ENCODE measurements at regions not wholly inside any gene's neighbourhood (a gene's known extent, or its start where the extent isn't known, plus 50 kb on each side); places are given as distances from the start of the nearest gene placed in this dataset.

DNA sequence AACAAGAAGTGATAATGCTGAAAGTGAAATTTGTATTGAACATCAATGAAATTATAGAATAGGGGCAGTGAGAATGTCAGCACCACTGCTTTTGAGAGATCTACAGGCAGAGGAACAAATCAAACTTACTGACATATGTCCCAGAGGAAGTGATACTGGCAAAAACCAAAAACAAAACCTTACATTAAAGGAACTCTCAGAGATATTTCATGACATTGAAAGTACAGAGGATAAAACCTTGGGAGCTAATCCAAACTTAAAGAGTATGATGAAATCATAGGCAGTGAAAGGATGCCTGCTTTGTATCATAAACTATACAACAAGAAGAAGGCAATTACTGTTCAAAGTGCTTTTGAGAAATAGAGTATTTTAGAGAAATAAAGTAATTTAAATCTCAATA is 90.4 kb upstream of the SV2C start:
- no peak overlapping the region for H3K9ac ChIP-seq (ENCODE audit: extremely low read depth, insufficient read length, low read length)
- no peaks in the 10 kb centered on the region for H3K9me3 ChIP-seq (ENCODE audit: control insufficient read depth, low read depth, low read length)
- DNase-seq, result no peak
- no peak overlapping the region for H2BK12ac ChIP-seq (ENCODE audit: insufficient read length, low read depth, low read length)
- Mint-ChIP-seq H3K27me3 (ENCODE audit: low read depth) (no peaks in the 10 kb centered on the region), H3K4me3 (no peak overlapping the region), H3K27ac (no peak overlapping the region), H3K9me3 (peaks cover 3 to 5% of the 10 kb centered on the region in 2 experiments), H3K4me1 (no peaks in the 10 kb centered on the region), H3K36me3 (ENCODE audit: insufficient read depth in 1 of 3, low read depth in 3 of 3) (peaks cover 0 to 2% (median 0%) of the 10 kb centered on the region in 3 experiments; a peak in 2 of 7 replicates)
- no peaks in the 10 kb centered on the region for H3K4me1 ChIP-seq (ENCODE audit: insufficient read depth, low read length)
- no peak overlapping the region for H2BK5ac ChIP-seq (ENCODE audit: insufficient read length, low read length)
- no peak overlapping the region for H2BK15ac ChIP-seq (ENCODE audit: low read depth, low read length)
- H2AFZ ChIP-seq (ENCODE audit: low read length), result no peak overlapping the region
- no peak overlapping the region for H2AK5ac ChIP-seq (ENCODE audit: insufficient read length, low read length)
- H3K56ac ChIP-seq (ENCODE audit: insufficient read length, low read depth, low read length), result no peak overlapping the region
- H2BK20ac ChIP-seq (ENCODE audit: low read depth, low read length, poor library complexity, severe bottlenecking), result no peak overlapping the region
- no peak overlapping the region for H3T11ph ChIP-seq (ENCODE audit: low read length)
- H4K20me1 ChIP-seq (ENCODE audit: control insufficient read depth, insufficient read depth, insufficient read length), result no peaks in the 10 kb centered on the region
- no peak overlapping the region for H3K4ac ChIP-seq (ENCODE audit: low read depth, low read length)
- no peak overlapping the region for H4K8ac ChIP-seq (replicated peaks; ENCODE audit: insufficient read length, low read depth, low read length)
- no peaks in the 10 kb centered on the region for H3K27me3 ChIP-seq (ENCODE audit: insufficient read depth, low read length)
- H4K5ac ChIP-seq (ENCODE audit: insufficient read length, low read depth, low read length), result no peak overlapping the region
- no peak overlapping the region for H3K4me2 ChIP-seq (ENCODE audit: insufficient read depth, insufficient read length, low read length)
- H3K79me2 ChIP-seq (ENCODE audit: insufficient read depth, low read length), result no peaks in the 10 kb centered on the region
- no peak overlapping the region for H3K14ac ChIP-seq (ENCODE audit: insufficient read depth, low read length)
- no peak overlapping the region for H4K91ac ChIP-seq (ENCODE audit: insufficient read length, low read depth, low read length)
- H3K18ac ChIP-seq (ENCODE audit: insufficient read length, low read depth, low read length), result no peak overlapping the region
- no peaks in the 10 kb centered on the region for H3K79me1 ChIP-seq (ENCODE audit: insufficient read depth, low read depth, low read length, poor library complexity, severe bottlenecking)
- no peak overlapping the region for H2BK120ac ChIP-seq (ENCODE audit: low read depth, low read length, poor library complexity, severe bottlenecking)
- no peak overlapping the region for H3K23ac ChIP-seq (ENCODE audit: insufficient read length, low read depth, low read length)
- no peaks in the 10 kb centered on the region for H3K23me2 ChIP-seq (ENCODE audit: insufficient read length, low read depth, low read length, poor library complexity, severe bottlenecking)
- TF ChIP-seq, protein P1, sequence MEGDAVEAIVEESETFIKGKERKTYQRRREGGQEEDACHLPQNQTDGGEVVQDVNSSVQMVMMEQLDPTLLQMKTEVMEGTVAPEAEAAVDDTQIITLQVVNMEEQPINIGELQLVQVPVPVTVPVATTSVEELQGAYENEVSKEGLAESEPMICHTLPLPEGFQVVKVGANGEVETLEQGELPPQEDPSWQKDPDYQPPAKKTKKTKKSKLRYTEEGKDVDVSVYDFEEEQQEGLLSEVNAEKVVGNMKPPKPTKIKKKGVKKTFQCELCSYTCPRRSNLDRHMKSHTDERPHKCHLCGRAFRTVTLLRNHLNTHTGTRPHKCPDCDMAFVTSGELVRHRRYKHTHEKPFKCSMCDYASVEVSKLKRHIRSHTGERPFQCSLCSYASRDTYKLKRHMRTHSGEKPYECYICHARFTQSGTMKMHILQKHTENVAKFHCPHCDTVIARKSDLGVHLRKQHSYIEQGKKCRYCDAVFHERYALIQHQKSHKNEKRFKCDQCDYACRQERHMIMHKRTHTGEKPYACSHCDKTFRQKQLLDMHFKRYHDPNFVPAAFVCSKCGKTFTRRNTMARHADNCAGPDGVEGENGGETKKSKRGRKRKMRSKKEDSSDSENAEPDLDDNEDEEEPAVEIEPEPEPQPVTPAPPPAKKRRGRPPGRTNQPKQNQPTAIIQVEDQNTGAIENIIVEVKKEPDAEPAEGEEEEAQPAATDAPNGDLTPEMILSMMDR (conservative IDR thresholded peaks at IDR 0.05), result no peak
- H3K27ac ChIP-seq (ENCODE audit: insufficient read length, low read depth, low read length), result no peak overlapping the region

All from H9 (cell line).